Body of pancreas (tissue), 4 donors: ENCODE measurements at regions not wholly inside any gene's neighbourhood (a gene's known extent, or its start where the extent isn't known, plus 50 kb on each side); places are given as distances from the start of the nearest gene placed in this dataset.

Experiments used
- CTCF ChIP-seq, 7 experiments: fragments of 450-650 bp in 4 of 7; fragments of 200-600 bp in 3 of 7; sonication (generic) in 3 of 7; IDR thresholded peaks; one replicate each; pipeline ENCODE4 v1.5.1; 2016 to 2019; ENCODE audit warnings: antibody characterized with exemption in 7 of 7
- POLR2A ChIP-seq, 3 donors: fragments of 450-650 bp; IDR thresholded peaks; one replicate each; pipeline ENCODE4 v1.6.1; 2016; ENCODE audit warnings: antibody characterized with exemption in 3 of 3, mild to moderate bottlenecking in 2 of 3

DNA sequence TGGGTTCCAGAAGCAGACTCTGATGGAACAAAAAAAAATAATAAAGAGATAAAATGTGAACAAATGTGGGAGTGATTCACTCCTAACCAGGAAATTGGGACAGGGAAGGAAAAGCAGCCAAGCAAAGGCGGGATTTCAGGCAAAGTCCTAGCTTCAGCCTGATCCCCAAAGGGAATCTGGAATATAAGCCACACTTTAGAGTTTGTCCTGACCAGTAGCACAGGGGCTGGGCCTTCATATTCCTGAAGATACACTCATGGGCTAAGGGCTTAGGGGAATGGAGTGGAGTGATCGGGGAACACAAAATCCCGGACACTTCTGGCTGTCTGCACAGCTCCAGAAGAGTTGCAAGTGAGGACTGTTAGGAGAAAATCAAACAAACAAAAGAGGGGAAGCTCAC, 135.0 kb upstream of the COL8A1 start:
- TF ChIP-seq CTCF (IDR thresholded peaks at IDR 0.05) (no peak), POLR2A (IDR thresholded peaks at IDR 0.05) (no peak)
